AG08395 (cell line): ENCODE measurements at regions not wholly inside any gene's neighbourhood (a gene's known extent, or its start where the extent isn't known, plus 50 kb on each side); places are given as distances from the start of the nearest gene placed in this dataset.
A peak's percentile ranks its signal among the peaks of the same experiment; 100 is the strongest.

ENCODE experiments used
- DNase-seq: peaks from one replicate; pipeline ENCODE4 v3.0.0; 2012; ENCODE audit warnings: mixed read lengths, low spot score

GRCh38 chr11:62073061-62073460 lies 50.8 kb upstream of the INCENP start:
- no peak for DNase-seq

DNA sequence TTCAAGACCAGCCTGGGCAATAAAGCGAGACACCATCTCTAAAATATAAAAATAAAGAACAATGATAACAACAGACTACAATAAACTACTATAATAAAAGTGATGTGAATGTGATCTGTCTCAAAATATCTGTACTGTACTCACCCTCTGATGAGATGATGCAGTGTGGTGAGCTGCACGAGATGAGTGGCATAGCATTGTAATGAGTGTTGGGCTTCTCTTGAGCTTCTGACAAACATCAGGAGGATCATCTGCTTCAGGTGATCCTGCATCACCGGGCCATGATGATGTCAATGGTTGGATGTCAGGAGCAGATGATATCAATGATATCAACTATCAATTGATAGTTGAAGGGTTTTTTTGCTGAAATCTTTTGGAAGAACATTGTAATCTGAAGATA lies 52.4 kb upstream of the INCENP start:
- DNase-seq, result no peak

DNA sequence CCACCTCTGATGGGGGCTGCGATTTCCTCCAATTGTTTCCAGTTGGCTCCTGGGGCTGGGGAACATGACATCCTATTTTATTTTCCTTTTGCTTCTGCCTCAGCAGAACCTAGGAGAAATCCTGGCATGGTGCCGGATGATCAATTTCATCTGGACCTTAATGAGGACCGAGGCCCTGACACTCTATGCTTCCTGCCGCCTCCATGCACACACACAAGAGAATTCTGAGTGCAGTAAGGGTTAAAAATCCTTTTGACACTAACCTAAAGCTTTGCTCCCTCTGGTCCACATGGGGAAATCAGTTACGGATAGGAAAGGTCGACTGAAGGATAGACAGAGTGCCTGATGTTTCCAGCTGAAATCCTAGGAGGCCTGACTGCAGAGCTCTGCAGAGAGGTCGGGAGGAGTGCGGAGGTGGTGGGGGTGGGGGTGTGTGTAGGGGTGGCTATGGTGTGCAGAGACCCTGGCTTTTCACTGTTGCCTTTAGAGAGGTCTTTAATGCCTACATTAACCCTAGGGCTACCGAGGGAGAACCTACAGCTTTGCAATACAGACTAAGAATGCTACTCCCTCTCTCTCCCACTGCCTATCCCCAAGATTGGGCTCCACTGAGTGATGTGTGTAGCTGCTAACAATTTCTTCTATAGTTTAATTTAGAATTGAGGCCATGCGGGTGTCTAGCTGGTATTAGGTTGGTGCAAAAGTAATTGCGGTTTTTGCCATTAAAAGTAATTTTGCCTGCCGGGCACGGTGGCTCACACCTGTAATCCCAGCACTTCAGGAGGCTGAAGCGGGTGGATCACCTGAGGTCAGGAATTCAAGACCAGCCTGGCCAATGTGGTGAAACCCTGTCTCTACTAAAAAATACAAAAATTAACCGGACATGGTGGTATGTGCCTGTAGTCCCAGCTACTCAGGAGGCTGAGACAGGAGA lies 53.6 kb upstream of the INCENP start:
- no peak for DNase-seq

GRCh38 chr11:62069374-62069773 lies 54.4 kb upstream of the INCENP start:
- no peak for DNase-seq

GRCh38 chr11:62068730-62069129 lies 55.1 kb upstream of the INCENP start:
- DNase-seq, result no peak

DNA sequence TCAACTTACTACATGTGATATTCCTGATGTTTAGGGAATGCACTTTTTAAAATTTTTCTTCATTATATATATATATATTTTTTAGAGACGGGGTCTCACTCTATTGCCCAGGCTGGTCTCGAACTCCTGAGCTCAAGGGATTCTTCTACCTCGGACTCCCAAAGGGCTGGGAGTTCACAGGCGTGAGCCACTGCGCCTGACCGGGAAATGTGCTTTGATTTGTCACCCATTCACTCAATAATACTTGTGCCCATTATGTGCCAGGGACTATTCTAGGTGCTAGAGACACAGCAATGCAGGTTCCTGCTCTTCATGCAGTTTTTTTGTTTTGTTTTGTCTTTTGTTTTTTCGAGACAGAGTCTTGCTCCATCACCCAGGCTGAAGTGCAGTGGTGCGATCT lies 56.1 kb upstream of the INCENP start:
- no peak for DNase-seq

GRCh38 chr11:62064221-62064620 lies 59.6 kb upstream of the INCENP start:
- DNase-seq, result no peak

- DNase-seq, result no peak
These were observed 61.5 kb upstream of the INCENP start for GRCh38 chr11:62062223-62062861.

GRCh38 chr11:62061356-62062222 lies 62.2 kb upstream of the INCENP start:
- DNase-seq, result no peak

DNA sequence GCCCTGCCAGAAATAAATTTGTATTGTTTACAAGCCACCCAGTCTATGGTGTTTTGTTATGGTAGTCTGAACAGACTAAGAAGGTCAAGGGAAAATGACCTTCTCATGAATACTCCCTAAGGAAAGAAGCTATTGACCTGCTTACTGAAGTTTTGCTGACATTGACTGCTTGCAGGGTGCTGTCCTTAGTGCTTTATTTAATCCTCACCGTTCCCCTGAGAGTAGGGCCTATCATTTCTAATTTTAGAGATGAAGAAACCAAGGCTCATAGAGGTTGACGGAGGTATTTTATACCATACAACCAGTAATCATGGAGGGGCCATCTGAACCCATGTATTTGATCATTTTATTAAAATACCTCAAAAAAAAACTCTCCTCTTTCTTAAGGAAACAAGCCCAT lies 66.7 kb upstream of the INCENP start:
- DNase-seq, result no peak

DNA sequence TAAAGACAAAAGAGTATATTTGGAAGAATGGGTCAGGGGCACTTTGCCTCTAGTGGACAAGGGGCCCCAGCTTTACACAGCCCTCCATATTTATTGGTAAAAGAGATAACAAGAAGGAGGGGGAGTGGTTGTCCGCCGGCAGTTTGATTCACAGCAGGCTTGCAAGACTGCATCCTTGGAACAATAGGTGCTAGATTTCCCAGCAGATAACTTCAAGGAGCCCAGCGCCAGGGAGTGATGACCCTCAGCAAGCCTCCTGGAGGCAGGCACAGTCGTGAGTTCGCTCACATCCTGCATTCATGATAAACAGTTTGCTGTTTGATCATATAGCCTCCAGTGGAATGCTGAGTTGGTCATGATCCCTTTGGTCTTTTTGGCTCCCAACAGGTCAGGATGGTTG lies 67.8 kb upstream of the INCENP start:
- no peak for DNase-seq

GRCh38 chr11:62054484-62055121 lies 69.2 kb upstream of the INCENP start:
- DNase-seq, result no peak

- DNase-seq, result no peak
These were observed 69.7 kb upstream of the INCENP start for GRCh38 chr11:62054081-62054480.

GRCh38 chr11:62050716-62051115 lies 73.1 kb upstream of the INCENP start:
- no peak for DNase-seq

GRCh38 chr11:62048100-62048499 lies 75.7 kb upstream of the INCENP start:
- DNase-seq, result peak; percentile 29

DNA sequence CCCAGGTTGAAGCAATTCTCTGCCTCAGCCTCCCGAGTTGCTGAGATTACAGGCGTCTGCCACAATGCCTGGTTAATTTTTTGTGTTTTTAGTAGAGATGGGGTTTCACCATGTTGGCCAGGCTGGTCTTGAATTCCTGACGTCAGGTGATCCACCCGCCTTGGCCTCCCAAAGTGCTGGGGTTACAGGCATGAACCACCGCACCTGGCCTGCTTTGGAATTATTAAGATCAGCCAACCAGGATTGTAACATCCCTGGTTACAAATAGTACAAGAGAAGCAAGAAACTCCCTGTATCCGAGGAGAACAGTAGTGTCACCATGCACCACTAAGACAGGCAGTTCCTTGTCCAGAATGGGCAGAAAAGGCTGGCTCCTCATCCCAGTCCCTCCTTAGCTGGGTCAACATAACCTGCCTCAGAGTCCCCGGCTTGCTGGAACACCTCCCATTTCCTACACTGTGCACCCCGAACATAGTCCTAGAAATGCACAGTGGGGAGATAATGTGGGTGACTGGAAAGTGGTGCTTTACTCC lies 77.2 kb upstream of the INCENP start:
- no peak for DNase-seq

GRCh38 chr11:62044639-62045121 lies 77.2 kb upstream of the FTH1 start:
- no peak for DNase-seq

GRCh38 chr11:62035293-62035692 lies 67.9 kb upstream of the FTH1 start:
- DNase-seq, result no peak

DNA sequence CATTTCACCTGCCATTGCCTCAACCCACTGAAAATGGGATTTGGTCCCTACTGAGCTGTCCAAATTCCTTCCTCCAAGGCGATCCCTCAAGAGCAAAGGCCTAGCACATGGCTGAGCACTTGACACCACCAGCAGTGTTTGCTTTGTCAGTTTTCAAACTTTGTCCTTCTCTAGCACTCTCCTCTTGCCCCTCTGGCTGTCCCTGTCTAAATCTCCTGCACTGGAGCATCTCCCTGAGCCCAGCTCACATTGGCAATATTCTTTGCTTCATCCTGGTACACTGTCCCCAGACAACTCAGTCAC lies 66.6 kb upstream of the FTH1 start:
- no peak for DNase-seq

- no peak for DNase-seq
These were observed 66.0 kb upstream of the FTH1 start for GRCh38 chr11:62033191-62034035.
